K562 (cell line): ENCODE measurements at regions not wholly inside any gene's neighbourhood (a gene's known extent, or its start where the extent isn't known, plus 50 kb on each side); places are given as distances from the start of the nearest gene placed in this dataset.
A peak's percentile ranks its signal among the peaks of the same experiment; 100 is the strongest.

Experiments used
- BRD4 ChIP-seq: fragments of 200-600 bp; sonication (generic); IDR thresholded peaks from 2 replicates; pipeline ENCODE4 v1.6.1; 2017; ENCODE audit warnings: inconsistent platforms
- CBX3 ChIP-seq, 2 experiments: IDR thresholded peaks; 1 replicate in 1 of 2; 2 replicates in 1 of 2; pipeline ENCODE4 v1.6.1; 2012; ENCODE audit warnings: inconsistent platforms in 2 of 2, low read length in 2 of 2, borderline replicate concordance in 1 of 2, control low read depth in 1 of 2
- FOXJ3 ChIP-seq: sonication (generic); formaldehyde crosslinking; IDR thresholded peaks from 2 replicates; pipeline ENCODE4 v1.4.0; 2020; ENCODE audit warnings: mild to moderate bottlenecking, missing genetic modification reagents
- GTF2F1 ChIP-seq: IDR thresholded peaks from 2 replicates; pipeline ENCODE4 v1.6.1; 2011; ENCODE audit warnings: low read depth, low read length, improper control_type of control experiment
- ILF3 ChIP-seq: fragments of 450-650 bp; IDR thresholded peaks from 2 replicates; pipeline ENCODE4 v1.6.1; 2018; ENCODE audit warnings: antibody characterized with exemption, mild to moderate bottlenecking, moderate library complexity, borderline replicate concordance
- KDM5B ChIP-seq: fragments of 200-600 bp; sonication (generic); IDR thresholded peaks from 2 replicates; pipeline ENCODE4 v1.6.1; 2012; ENCODE audit warnings: low read depth, mild to moderate bottlenecking, moderate library complexity, low read length, control low read depth, inconsistent platforms; ENCODE audit not compliant: insufficient replicate concordance
- LEF1 ChIP-seq: fragments of 450-650 bp; IDR thresholded peaks from 2 replicates; pipeline ENCODE4 v1.6.1; 2016; ENCODE audit warnings: mild to moderate bottlenecking
- MTA2 ChIP-seq: fragments of 450-650 bp; IDR thresholded peaks from 2 replicates; pipeline ENCODE4 v1.6.1; 2016; ENCODE audit warnings: low read depth
- NBN ChIP-seq: fragments of 450-650 bp; IDR thresholded peaks from 2 replicates; pipeline ENCODE4 v1.6.1; 2016; ENCODE audit warnings: low read depth, mild to moderate bottlenecking
- PHB ChIP-seq: fragments of 250-450 bp; sonication (Bioruptor Pico); IDR thresholded peaks from 2 replicates; pipeline ENCODE4 v1.5.0; 2021
- RBM17 ChIP-seq: fragments of 200-400 bp; formaldehyde crosslinking; IDR thresholded peaks from 2 replicates; pipeline ENCODE4 v1.6.1; 2017; ENCODE audit warnings: low read depth, mild to moderate bottlenecking, low read length, borderline replicate concordance
- SP1 ChIP-seq: sonication (generic); formaldehyde crosslinking; IDR thresholded peaks from 2 replicates; pipeline ENCODE4 v1.8.1; 2022; ENCODE audit warnings: mild to moderate bottlenecking, missing genetic modification reagents
- U2AF2 ChIP-seq: fragments of 200-400 bp; formaldehyde crosslinking; optimal IDR thresholded peaks from 2 replicates; pipeline ENCODE3; 2017; ENCODE audit warnings: low read depth, mild to moderate bottlenecking, low read length
- ZC3H11A ChIP-seq: IDR thresholded peaks from 2 replicates; pipeline ENCODE4 v1.6.1; 2012; ENCODE audit warnings: low read depth, low read length, improper control_type of control experiment
- ZC3H4 ChIP-seq: sonication (generic); formaldehyde crosslinking; IDR thresholded peaks from 2 replicates; pipeline ENCODE4 v1.9.0; 2021; ENCODE audit warnings: missing genetic modification reagents, borderline replicate concordance
- ZNF253 ChIP-seq: fragments of 250-450 bp; sonication (Bioruptor Pico); conservative IDR thresholded peaks from 2 replicates; pipeline ENCODE4 v1.6.1; 2021; ENCODE audit warnings: mild to moderate bottlenecking
- ZNF431 ChIP-seq: sonication (generic); formaldehyde crosslinking; IDR thresholded peaks from 2 replicates; pipeline ENCODE4 v1.8.0; 2022; ENCODE audit warnings: mild to moderate bottlenecking, missing genetic modification reagents
- ZNF766 ChIP-seq: fragments of 200-800 bp; sonication (Bioruptor generic); conservative IDR thresholded peaks from 2 replicates; pipeline ENCODE4 v1.6.1; 2016; ENCODE audit warnings: missing genetic modification characterization, missing compliant biosample characterization
- TF ChIP-seq, protein P1 (sequence below): fragments of 450-650 bp; IDR thresholded peaks from 2 replicates; pipeline ENCODE4 v1.6.1; 2016; ENCODE audit warnings: mild to moderate bottlenecking
- TF ChIP-seq, protein P2 (sequence below), 2 experiments: fragments of 450-650 bp in 1 of 2; sonication (generic) in 1 of 2; formaldehyde crosslinking; conservative IDR thresholded peaks; 2 replicates each; pipeline versions ENCODE4 v1.4.0 to v1.8.1; 2020 to 2022; ENCODE audit warnings: mild to moderate bottlenecking in 1 of 2, missing genetic modification reagents in 1 of 2
- TF ChIP-seq, protein P3 (sequence below), 2 experiments: IDR thresholded peaks; 2 replicates each; pipeline ENCODE4 v1.6.1; 2012; ENCODE audit warnings: improper control_type of control experiment in 2 of 2, low read depth in 2 of 2, low read length in 2 of 2, borderline replicate concordance in 1 of 2
- TF ChIP-seq, protein P4 (sequence below), 2 experiments: fragments of 250-450 bp in 1 of 2; fragments of 450-650 bp in 1 of 2; sonication (Bioruptor Pico) in 1 of 2; IDR thresholded peaks; 2 replicates each; pipeline versions ENCODE4 v1.6.1 to v1.8.0; 2016 to 2021; ENCODE audit warnings: mild to moderate bottlenecking in 2 of 2, moderate library complexity in 2 of 2, missing compliant biosample characterization in 1 of 2, missing genetic modification characterization in 1 of 2

DNA sequence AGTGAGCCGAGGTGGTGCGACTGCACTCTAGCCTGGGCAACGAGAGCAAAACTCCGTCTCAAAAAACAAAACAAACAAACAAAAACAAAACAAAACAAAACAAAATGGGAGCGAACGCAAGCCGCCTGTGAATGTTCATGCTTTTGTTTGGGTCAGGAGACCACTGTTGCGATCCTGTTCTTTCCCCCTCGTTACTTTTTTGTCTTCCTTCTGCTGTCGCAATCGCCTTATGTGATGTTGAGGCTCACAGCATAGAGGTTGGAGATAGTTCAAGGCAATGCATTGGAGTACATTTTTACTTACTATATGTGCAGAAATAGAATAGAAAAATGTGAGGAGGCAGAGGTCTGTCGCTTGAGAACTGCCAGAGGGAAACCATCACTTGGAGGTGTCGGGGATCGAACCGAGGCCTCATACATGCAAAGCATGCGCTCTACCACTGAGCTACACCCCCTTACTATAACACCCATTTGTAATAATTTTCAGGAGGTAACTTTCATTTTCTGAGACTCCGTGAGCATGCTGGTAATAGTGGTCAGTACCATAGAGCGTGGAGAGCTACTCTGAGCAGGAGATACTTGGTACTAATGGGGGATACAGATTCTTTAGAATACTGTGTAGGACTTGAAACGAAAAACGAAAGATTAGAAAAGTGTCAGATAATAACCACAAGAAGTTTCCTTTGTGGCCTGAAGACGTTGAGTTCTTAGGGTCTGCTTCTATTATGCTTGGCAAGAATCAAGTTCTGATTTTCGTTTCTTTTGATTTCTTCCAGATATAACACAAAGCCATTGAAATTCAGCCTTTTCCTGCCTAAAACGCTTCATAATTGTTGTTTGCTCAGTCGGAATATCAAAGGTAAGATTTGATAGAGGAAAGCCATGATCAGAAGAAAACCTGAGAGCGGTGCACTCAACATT, 121.1 kb downstream of the TRIM27 start (continued):
- TF ChIP-seq, protein P1, sequence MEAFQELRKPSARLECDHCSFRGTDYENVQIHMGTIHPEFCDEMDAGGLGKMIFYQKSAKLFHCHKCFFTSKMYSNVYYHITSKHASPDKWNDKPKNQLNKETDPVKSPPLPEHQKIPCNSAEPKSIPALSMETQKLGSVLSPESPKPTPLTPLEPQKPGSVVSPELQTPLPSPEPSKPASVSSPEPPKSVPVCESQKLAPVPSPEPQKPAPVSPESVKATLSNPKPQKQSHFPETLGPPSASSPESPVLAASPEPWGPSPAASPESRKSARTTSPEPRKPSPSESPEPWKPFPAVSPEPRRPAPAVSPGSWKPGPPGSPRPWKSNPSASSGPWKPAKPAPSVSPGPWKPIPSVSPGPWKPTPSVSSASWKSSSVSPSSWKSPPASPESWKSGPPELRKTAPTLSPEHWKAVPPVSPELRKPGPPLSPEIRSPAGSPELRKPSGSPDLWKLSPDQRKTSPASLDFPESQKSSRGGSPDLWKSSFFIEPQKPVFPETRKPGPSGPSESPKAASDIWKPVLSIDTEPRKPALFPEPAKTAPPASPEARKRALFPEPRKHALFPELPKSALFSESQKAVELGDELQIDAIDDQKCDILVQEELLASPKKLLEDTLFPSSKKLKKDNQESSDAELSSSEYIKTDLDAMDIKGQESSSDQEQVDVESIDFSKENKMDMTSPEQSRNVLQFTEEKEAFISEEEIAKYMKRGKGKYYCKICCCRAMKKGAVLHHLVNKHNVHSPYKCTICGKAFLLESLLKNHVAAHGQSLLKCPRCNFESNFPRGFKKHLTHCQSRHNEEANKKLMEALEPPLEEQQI, result no peak
- no peak for TF ChIP-seq RBM17
- peak; percentile 52; the same call in 1 of the 2 replicates for TF ChIP-seq ZNF766 (CRISPR knock-in tag)
- TF ChIP-seq FOXJ3, result no peak
- TF ChIP-seq U2AF2, result no peak
- peak; percentile 57; the same call in 1 of the 2 replicates for TF ChIP-seq SP1 (CRISPR knock-in tag)
- TF ChIP-seq, protein P2, sequence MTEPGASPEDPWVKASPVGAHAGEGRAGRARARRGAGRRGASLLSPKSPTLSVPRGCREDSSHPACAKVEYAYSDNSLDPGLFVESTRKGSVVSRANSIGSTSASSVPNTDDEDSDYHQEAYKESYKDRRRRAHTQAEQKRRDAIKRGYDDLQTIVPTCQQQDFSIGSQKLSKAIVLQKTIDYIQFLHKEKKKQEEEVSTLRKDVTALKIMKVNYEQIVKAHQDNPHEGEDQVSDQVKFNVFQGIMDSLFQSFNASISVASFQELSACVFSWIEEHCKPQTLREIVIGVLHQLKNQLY (CRISPR knock-in tag; conservative IDR thresholded peaks at IDR 0.05), result no peak
- peak; percentile 76; the same call in 1 of the 2 replicates for TF ChIP-seq PHB
- no peak for TF ChIP-seq ZNF253
- TF ChIP-seq, protein P3, sequence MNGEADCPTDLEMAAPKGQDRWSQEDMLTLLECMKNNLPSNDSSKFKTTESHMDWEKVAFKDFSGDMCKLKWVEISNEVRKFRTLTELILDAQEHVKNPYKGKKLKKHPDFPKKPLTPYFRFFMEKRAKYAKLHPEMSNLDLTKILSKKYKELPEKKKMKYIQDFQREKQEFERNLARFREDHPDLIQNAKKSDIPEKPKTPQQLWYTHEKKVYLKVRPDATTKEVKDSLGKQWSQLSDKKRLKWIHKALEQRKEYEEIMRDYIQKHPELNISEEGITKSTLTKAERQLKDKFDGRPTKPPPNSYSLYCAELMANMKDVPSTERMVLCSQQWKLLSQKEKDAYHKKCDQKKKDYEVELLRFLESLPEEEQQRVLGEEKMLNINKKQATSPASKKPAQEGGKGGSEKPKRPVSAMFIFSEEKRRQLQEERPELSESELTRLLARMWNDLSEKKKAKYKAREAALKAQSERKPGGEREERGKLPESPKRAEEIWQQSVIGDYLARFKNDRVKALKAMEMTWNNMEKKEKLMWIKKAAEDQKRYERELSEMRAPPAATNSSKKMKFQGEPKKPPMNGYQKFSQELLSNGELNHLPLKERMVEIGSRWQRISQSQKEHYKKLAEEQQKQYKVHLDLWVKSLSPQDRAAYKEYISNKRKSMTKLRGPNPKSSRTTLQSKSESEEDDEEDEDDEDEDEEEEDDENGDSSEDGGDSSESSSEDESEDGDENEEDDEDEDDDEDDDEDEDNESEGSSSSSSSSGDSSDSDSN (IDR thresholded peaks at IDR 0.05; ENCODE audit: borderline replicate concordance in 1 of 2, low read depth in 2 of 2, low read length in 2 of 2), result 0 out of 4 replicates have a peak, but pooled peaks have one; percentile 35 to 38
- TF ChIP-seq BRD4, result peak; percentile 72; the same call in 1 of the 2 replicates
- no peak for TF ChIP-seq MTA2
- no peak for TF ChIP-seq LEF1
- TF ChIP-seq, protein P4, sequence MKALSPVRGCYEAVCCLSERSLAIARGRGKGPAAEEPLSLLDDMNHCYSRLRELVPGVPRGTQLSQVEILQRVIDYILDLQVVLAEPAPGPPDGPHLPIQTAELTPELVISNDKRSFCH (CRISPR knock-in tag; IDR thresholded peaks at IDR 0.05), result no peak
- TF ChIP-seq, protein P4 (tag; IDR thresholded peaks at IDR 0.05), result 0 out of 2 replicates have a peak, but pooled peaks have one; percentile 36
- TF ChIP-seq ILF3, result no peak
- no peak for TF ChIP-seq GTF2F1
- TF ChIP-seq ZC3H4 (CRISPR knock-in tag), result no peak
- TF ChIP-seq KDM5B, result peak; percentile 13
- peak in 1 of 2 experiments; percentile 67; a peak in 2 of 3 replicates for TF ChIP-seq CBX3 (IDR thresholded peaks at IDR 0.05; ENCODE audit: borderline replicate concordance in 1 of 2, low read length in 2 of 2)
- TF ChIP-seq ZNF431 (CRISPR knock-in tag), result no peak
- peak; percentile 72; the same call in 1 of the 2 replicates for TF ChIP-seq NBN
- TF ChIP-seq ZC3H11A, result no peak
